22Rv1 (cell line): ENCODE measurements at regions not wholly inside any gene's neighbourhood (a gene's known extent, or its start where the extent isn't known, plus 50 kb on each side); places are given as distances from the start of the nearest gene placed in this dataset.

Source experiments
- CTCF ChIP-seq: fragments of 450-650 bp; IDR thresholded peaks from 2 replicates; pipeline ENCODE4 v1.5.1; 2017; ENCODE audit warnings: mild to moderate bottlenecking
- ZFX ChIP-seq: fragments of 450-650 bp; IDR thresholded peaks from 2 replicates; pipeline ENCODE4 v1.6.1; 2017; ENCODE audit warnings: antibody characterized with exemption, borderline replicate concordance

GRCh38 chr6:90860822-90861601 is 274.1 kb upstream of the MAP3K7 start:
- peak; percentile 48 for TF ChIP-seq CTCF
- no peak for TF ChIP-seq ZFX
